ENCODE measurements at regions not wholly inside any gene's neighbourhood (a gene's known extent, or its start where the extent isn't known, plus 50 kb on each side); places are given as distances from the start of the nearest gene placed in this dataset.

- ATAC-seq = no peak
Measured at GRCh38 chr1:189192741-189193520, 1284.7 kb downstream of the BRINP3 start.

GRCh38 chr1:189205863-189206262, 1271.8 kb downstream of the BRINP3 start:
- no peaks in the 10 kb centered on the region for H3K4me1 ChIP-seq
- WGBS (ENCODE audit: insufficient coverage, low coverage, low lambda C conversion rate, missing lambda C conversion rate) = 28% methylated on average over 2 of the region's 2 CpGs
- intact Hi-C loops (cut with DNase I) = no loop called here

More at GRCh38 chr1:189192741-189193520, 1284.7 kb downstream of the BRINP3 start:
- 39% methylated on average over 2 of the region's 2 CpGs for WGBS (ENCODE audit: insufficient coverage, low coverage, low lambda C conversion rate, missing lambda C conversion rate)
- intact Hi-C loops (cut with DNase I) = no loop called here
- Histone ChIP-seq H3K4me3 (no peak overlapping the region), H3K27me3 (no peaks in the 10 kb centered on the region), H3K36me3 (no peaks in the 10 kb centered on the region), H3K27ac (no peak overlapping the region), H3K4me1 (no peaks in the 10 kb centered on the region), H3K9me3 (no peaks in the 10 kb centered on the region)
- TF ChIP-seq POLR2A (IDR thresholded peaks at IDR 0.05) = no peak
- TF ChIP-seq CTCF (IDR thresholded peaks at IDR 0.05) = no peak
- no peak for DNase-seq

GRCh38 chr1:189206617-189207016, 1271.0 kb downstream of the BRINP3 start:
- Histone ChIP-seq H3K36me3 (no peaks in the 10 kb centered on the region), H3K27ac (no peak overlapping the region), H3K4me3 (no peak overlapping the region), H3K4me1 (no peaks in the 10 kb centered on the region), H3K9me3 (no peaks in the 10 kb centered on the region), H3K27me3 (peaks cover 0 to 3% of the 10 kb centered on the region in 2 donors)
- TF ChIP-seq POLR2A (IDR thresholded peaks at IDR 0.05) (no peak), CTCF (IDR thresholded peaks at IDR 0.05) (no peak)
- intact Hi-C loops (cut with DNase I) = no loop called here
- DNase-seq (no peak), ATAC-seq (no peak)

More at GRCh38 chr1:189205863-189206262, 1271.8 kb downstream of the BRINP3 start:
- ATAC-seq = no peak
- H3K27me3 ChIP-seq = peaks cover 0 to 3% of the 10 kb centered on the region in 2 donors
- H3K27ac ChIP-seq = no peak overlapping the region
- no peak for DNase-seq
- TF ChIP-seq CTCF (IDR thresholded peaks at IDR 0.05) (no peak), POLR2A (IDR thresholded peaks at IDR 0.05) (no peak)
- H3K36me3 ChIP-seq = no peaks in the 10 kb centered on the region
- H3K9me3 ChIP-seq = no peaks in the 10 kb centered on the region
- no peak overlapping the region for H3K4me3 ChIP-seq

- intact Hi-C loops (cut with DNase I) = no loop called here
- no peak for DNase-seq
- WGBS (ENCODE audit: insufficient coverage, low coverage, low lambda C conversion rate, missing lambda C conversion rate) = 43% methylated on average over 3 of the region's 3 CpGs
Measured at GRCh38 chr1:189211742-189212141, 1265.9 kb downstream of the BRINP3 start.

More at GRCh38 chr1:189211742-189212141, 1265.9 kb downstream of the BRINP3 start:
- TF ChIP-seq CTCF (IDR thresholded peaks at IDR 0.05) = no peak
- no peak for TF ChIP-seq POLR2A (IDR thresholded peaks at IDR 0.05)
- no peaks in the 10 kb centered on the region for H3K36me3 ChIP-seq
- ATAC-seq = no peak
- no peaks in the 10 kb centered on the region for H3K9me3 ChIP-seq
- no peak overlapping the region for H3K4me3 ChIP-seq
- no peaks in the 10 kb centered on the region for H3K27me3 ChIP-seq
- no peaks in the 10 kb centered on the region for H3K4me1 ChIP-seq
- no peak overlapping the region for H3K27ac ChIP-seq

Measured in right lobe of liver (tissue), 6 donors.